HL-60 (cell line): ENCODE measurements at regions not wholly inside any gene's neighbourhood (a gene's known extent, or its start where the extent isn't known, plus 50 kb on each side); places are given as distances from the start of the nearest gene placed in this dataset.

Experiments used
- CTCF ChIP-seq: IDR thresholded peaks from one replicate; pipeline ENCODE4 v1.5.1; 2011; ENCODE audit warnings: low read length, control low read depth, inconsistent platforms; ENCODE audit not compliant: insufficient read depth
- SPI1 ChIP-seq: IDR thresholded peaks from 2 replicates; pipeline ENCODE4 v1.6.1; 2012; ENCODE audit warnings: low read depth, mild to moderate bottlenecking, borderline replicate concordance

- TF ChIP-seq CTCF (no peak), SPI1 (no peak)
These were observed 908.0 kb upstream of the SORCS1 start for GRCh38 chr10:108072466-108072865.
